ENCODE measurements at regions not wholly inside any gene's neighbourhood (a gene's known extent, or its start where the extent isn't known, plus 50 kb on each side); places are given as distances from the start of the nearest gene placed in this dataset.
A peak's percentile ranks its signal among the peaks of the same experiment; 100 is the strongest.

- DNase-seq (no peak), ATAC-seq (ENCODE audit: low read depth in 2 of 2) (no peak)
- Mint-ChIP-seq H3K27me3 (peaks cover 4% of the 10 kb centered on the region), H3K27ac (no peak overlapping the region), H3K4me1 (no peaks in the 10 kb centered on the region), H3K9me3 (peaks cover 0 to 1% (median 0%) of the 10 kb centered on the region in 7 donors), H3K4me3 (no peak overlapping the region), H3K36me3 (no peaks in the 10 kb centered on the region)
- no peak overlapping the region for H3K27ac ChIP-seq (ENCODE audit: insufficient read depth, low read length, poor library complexity, severe bottlenecking)
- H3K36me3 ChIP-seq (ENCODE audit: control insufficient read depth, insufficient read depth, low read length): no peaks in the 10 kb centered on the region
- no peaks in the 10 kb centered on the region for H3K9me3 ChIP-seq (ENCODE audit: control insufficient read depth in 2 of 2, low read length in 2 of 2)
- no peaks in the 10 kb centered on the region for H3K27me3 ChIP-seq (ENCODE audit: control insufficient read depth, insufficient read depth, low read length)
- H3K4me1 ChIP-seq (ENCODE audit: control insufficient read depth, insufficient read depth, low read length, poor library complexity, severe bottlenecking): no peaks in the 10 kb centered on the region
- H3K4me3 ChIP-seq (ENCODE audit: low read depth, low read length): no peak overlapping the region
Observed at GRCh38 chr6:139985236-139985815, 610.9 kb upstream of the CITED2 start.

GRCh38 chr6:139984317-139984716 lies 609.9 kb upstream of the CITED2 start:
- no peaks in the 10 kb centered on the region for H3K36me3 ChIP-seq (ENCODE audit: control insufficient read depth, insufficient read depth, low read length)
- Mint-ChIP-seq H3K27me3 (peaks cover 4% of the 10 kb centered on the region), H3K27ac (no peak overlapping the region), H3K9me3 (peaks cover 0 to 1% (median 0%) of the 10 kb centered on the region in 7 donors), H3K4me1 (no peaks in the 10 kb centered on the region), H3K36me3 (no peaks in the 10 kb centered on the region), H3K4me3 (no peak overlapping the region)
- H3K4me3 ChIP-seq (ENCODE audit: low read depth, low read length): no peak overlapping the region
- DNase-seq: no peak
- no peak overlapping the region for H3K27ac ChIP-seq (ENCODE audit: insufficient read depth, low read length, poor library complexity, severe bottlenecking)
- H3K27me3 ChIP-seq (ENCODE audit: control insufficient read depth, insufficient read depth, low read length): no peaks in the 10 kb centered on the region
- no peaks in the 10 kb centered on the region for H3K9me3 ChIP-seq (ENCODE audit: control insufficient read depth in 2 of 2, low read length in 2 of 2)
- H3K4me1 ChIP-seq (ENCODE audit: control insufficient read depth, insufficient read depth, low read length, poor library complexity, severe bottlenecking): no peaks in the 10 kb centered on the region
- no peak for ATAC-seq (ENCODE audit: low read depth in 2 of 2)

- ATAC-seq (ENCODE audit: low read depth in 2 of 2) (no peak), DNase-seq (no peak)
- H3K27ac Mint-ChIP-seq: no peak overlapping the region
- Histone ChIP-seq H3K4me3 (ENCODE audit: low read depth, low read length) (no peak overlapping the region), H3K4me1 (ENCODE audit: control insufficient read depth, insufficient read depth, low read length, poor library complexity, severe bottlenecking) (no peaks in the 10 kb centered on the region), H3K9me3 (ENCODE audit: control insufficient read depth in 2 of 2, low read length in 2 of 2) (no peaks in the 10 kb centered on the region), H3K36me3 (ENCODE audit: control insufficient read depth, insufficient read depth, low read length) (no peaks in the 10 kb centered on the region), H3K27ac (ENCODE audit: insufficient read depth, low read length, poor library complexity, severe bottlenecking) (no peak overlapping the region), H3K27me3 (ENCODE audit: control insufficient read depth, insufficient read depth, low read length) (no peaks in the 10 kb centered on the region)
- H3K4me1 Mint-ChIP-seq: no peaks in the 10 kb centered on the region
- peaks cover 0 to 1% (median 0%) of the 10 kb centered on the region in 7 donors for H3K9me3 Mint-ChIP-seq
- H3K4me3 Mint-ChIP-seq: no peak overlapping the region
- no peaks in the 10 kb centered on the region for H3K36me3 Mint-ChIP-seq
- peaks cover 4% of the 10 kb centered on the region for H3K27me3 Mint-ChIP-seq
Observed at GRCh38 chr6:139983555-139984276, 609.3 kb upstream of the CITED2 start.

GRCh38 chr6:139982652-139983295 lies 608.3 kb upstream of the CITED2 start:
- no peaks in the 10 kb centered on the region for H3K4me1 ChIP-seq (ENCODE audit: control insufficient read depth, insufficient read depth, low read length, poor library complexity, severe bottlenecking)
- H3K27ac ChIP-seq (ENCODE audit: insufficient read depth, low read length, poor library complexity, severe bottlenecking): no peak overlapping the region
- no peak overlapping the region for H3K4me3 ChIP-seq (ENCODE audit: low read depth, low read length)
- no peak for ATAC-seq (ENCODE audit: low read depth in 2 of 2)
- peaks cover 0 to 1% (median 0%) of the 10 kb centered on the region in 7 donors for H3K9me3 Mint-ChIP-seq
- peaks cover 4% of the 10 kb centered on the region for H3K27me3 Mint-ChIP-seq
- H3K36me3 Mint-ChIP-seq: no peaks in the 10 kb centered on the region
- DNase-seq: no peak
- H3K9me3 ChIP-seq (ENCODE audit: control insufficient read depth in 2 of 2, low read length in 2 of 2): no peaks in the 10 kb centered on the region
- no peaks in the 10 kb centered on the region for H3K36me3 ChIP-seq (ENCODE audit: control insufficient read depth, insufficient read depth, low read length)
- no peaks in the 10 kb centered on the region for H3K27me3 ChIP-seq (ENCODE audit: control insufficient read depth, insufficient read depth, low read length)
- no peak overlapping the region for H3K4me3 Mint-ChIP-seq
- H3K27ac Mint-ChIP-seq: no peak overlapping the region
- no peaks in the 10 kb centered on the region for H3K4me1 Mint-ChIP-seq

- Histone ChIP-seq H3K4me3 (ENCODE audit: low read depth, low read length) (no peak overlapping the region), H3K9me3 (ENCODE audit: control insufficient read depth in 2 of 2, low read length in 2 of 2) (no peaks in the 10 kb centered on the region), H3K36me3 (ENCODE audit: control insufficient read depth, insufficient read depth, low read length) (no peaks in the 10 kb centered on the region), H3K27ac (ENCODE audit: insufficient read depth, low read length, poor library complexity, severe bottlenecking) (no peak overlapping the region), H3K27me3 (ENCODE audit: control insufficient read depth, insufficient read depth, low read length) (no peaks in the 10 kb centered on the region), H3K4me1 (ENCODE audit: control insufficient read depth, insufficient read depth, low read length, poor library complexity, severe bottlenecking) (no peaks in the 10 kb centered on the region)
- Mint-ChIP-seq H3K36me3 (no peaks in the 10 kb centered on the region), H3K9me3 (no peaks in the 10 kb centered on the region), H3K27ac (no peak overlapping the region), H3K4me3 (no peak overlapping the region), H3K4me1 (no peaks in the 10 kb centered on the region), H3K27me3 (peaks cover 4% of the 10 kb centered on the region)
- DNase-seq (no peak), ATAC-seq (ENCODE audit: low read depth in 2 of 2) (no peak)
Observed at GRCh38 chr6:139982195-139982594, 607.7 kb upstream of the CITED2 start.

GRCh38 chr6:139981768-139982181 lies 607.3 kb upstream of the CITED2 start:
- H3K4me1 ChIP-seq (ENCODE audit: control insufficient read depth, insufficient read depth, low read length, poor library complexity, severe bottlenecking): no peaks in the 10 kb centered on the region
- no peak for DNase-seq
- peak overlapping the region in 1 of 3 donors; percentile 3 for H3K27ac Mint-ChIP-seq
- H3K36me3 Mint-ChIP-seq: no peaks in the 10 kb centered on the region
- no peaks in the 10 kb centered on the region for H3K27me3 ChIP-seq (ENCODE audit: control insufficient read depth, insufficient read depth, low read length)
- peaks cover 4% of the 10 kb centered on the region for H3K27me3 Mint-ChIP-seq
- H3K9me3 Mint-ChIP-seq: no peaks in the 10 kb centered on the region
- no peak overlapping the region for H3K27ac ChIP-seq (ENCODE audit: insufficient read depth, low read length, poor library complexity, severe bottlenecking)
- no peak overlapping the region for H3K4me3 ChIP-seq (ENCODE audit: low read depth, low read length)
- no peaks in the 10 kb centered on the region for H3K36me3 ChIP-seq (ENCODE audit: control insufficient read depth, insufficient read depth, low read length)
- no peak overlapping the region for H3K4me3 Mint-ChIP-seq
- ATAC-seq (ENCODE audit: low read depth in 2 of 2): no peak
- H3K9me3 ChIP-seq (ENCODE audit: control insufficient read depth in 2 of 2, low read length in 2 of 2): no peaks in the 10 kb centered on the region
- no peaks in the 10 kb centered on the region for H3K4me1 Mint-ChIP-seq

- Histone ChIP-seq H3K4me3 (ENCODE audit: low read depth, low read length) (no peak overlapping the region), H3K9me3 (ENCODE audit: control insufficient read depth in 2 of 2, low read length in 2 of 2) (no peaks in the 10 kb centered on the region), H3K36me3 (ENCODE audit: control insufficient read depth, insufficient read depth, low read length) (no peaks in the 10 kb centered on the region), H3K27me3 (ENCODE audit: control insufficient read depth, insufficient read depth, low read length) (no peaks in the 10 kb centered on the region), H3K27ac (ENCODE audit: insufficient read depth, low read length, poor library complexity, severe bottlenecking) (no peak overlapping the region), H3K4me1 (ENCODE audit: control insufficient read depth, insufficient read depth, low read length, poor library complexity, severe bottlenecking) (no peaks in the 10 kb centered on the region)
- Mint-ChIP-seq H3K36me3 (no peaks in the 10 kb centered on the region), H3K4me1 (no peaks in the 10 kb centered on the region), H3K27me3 (peaks cover 4% of the 10 kb centered on the region), H3K27ac (no peak overlapping the region), H3K9me3 (no peaks in the 10 kb centered on the region), H3K4me3 (no peak overlapping the region)
- DNase-seq: no peak
- ATAC-seq (ENCODE audit: low read depth in 2 of 2): no peak
Observed at GRCh38 chr6:139981066-139981624, 606.7 kb upstream of the CITED2 start.

Measured in CD4-positive, CD25-positive, alpha-beta regulatory T cell (primary cell).